DOHH2 (cell line): ENCODE measurements at regions not wholly inside any gene's neighbourhood (a gene's known extent, or its start where the extent isn't known, plus 50 kb on each side); places are given as distances from the start of the nearest gene placed in this dataset.

Experiments
- CTCF ChIP-seq: fragments of 200-600 bp; sonication (generic); IDR thresholded peaks from one replicate; pipeline ENCODE4 v1.5.1; 2014; ENCODE audit warnings: antibody characterized with exemption, mild to moderate bottlenecking, low read depth, low read length; ENCODE audit not compliant: poor library complexity, severe bottlenecking
- EZH2phosphoT487 ChIP-seq: fragments of 200-600 bp; sonication (generic); IDR thresholded peaks from 2 replicates; pipeline ENCODE4 v1.6.1; 2017; ENCODE audit warnings: borderline replicate concordance, mild to moderate bottlenecking, antibody characterized with exemption, low read length, moderate library complexity, mixed read lengths

DNA sequence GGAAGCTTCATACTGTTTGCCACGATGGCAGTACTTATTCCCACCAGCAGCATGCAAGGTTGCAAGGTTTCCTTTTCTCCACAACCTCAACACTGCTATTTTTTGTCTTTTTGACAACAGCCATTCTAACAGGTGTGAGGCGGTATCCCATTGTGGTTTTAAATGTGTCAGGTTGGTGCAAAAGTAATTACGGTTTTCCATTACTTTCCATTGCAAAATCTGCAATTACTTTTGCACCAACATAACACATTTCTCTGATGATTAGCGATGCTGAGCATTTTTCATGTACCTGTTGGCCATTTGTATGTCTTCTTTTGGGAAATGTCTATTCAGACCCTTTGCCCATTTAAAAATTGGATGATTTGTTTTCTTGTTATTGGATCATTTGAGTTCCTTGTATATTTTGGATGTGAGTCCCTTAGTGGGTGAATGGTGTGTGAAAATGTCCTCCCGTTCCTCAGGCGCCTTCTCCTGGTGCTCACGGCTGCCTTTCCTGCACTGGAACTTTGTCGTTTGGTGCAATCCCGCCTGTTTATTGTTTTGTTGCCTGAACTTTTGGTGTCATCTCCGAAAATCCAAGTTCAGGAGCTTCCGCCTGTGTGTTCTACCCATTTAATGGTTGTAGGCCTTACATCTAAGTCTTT is 213.6 kb downstream of the KIF26A start:
- TF ChIP-seq CTCF (no peak), EZH2phosphoT487 (no peak)
